HG03039 (cell line): ENCODE measurements at regions not wholly inside any gene's neighbourhood (a gene's known extent, or its start where the extent isn't known, plus 50 kb on each side); places are given as distances from the start of the nearest gene placed in this dataset.
"Not testable (repeated sequence)": the region's sequence is repeated elsewhere in the genome, so short reads cannot be mapped to it uniquely, and the experiment has no call there.

Experiments used
- ATAC-seq: cut with Tn5 transposase; IDR thresholded peaks from one replicate; pipeline ENCODE4 v1.9.1; 2021; ENCODE audit warnings: mild to moderate bottlenecking, moderate library complexity; ENCODE audit not compliant: unreplicated experiment

- no peak for ATAC-seq
Observed at GRCh38 chr12:40172879-40173278, 51.9 kb upstream of the LRRK2 start.

GRCh38 chr12:40171501-40171900, 53.3 kb upstream of the LRRK2 start:
- no peak for ATAC-seq

GRCh38 chr12:40171066-40171465, 53.7 kb upstream of the LRRK2 start:
- no peak for ATAC-seq

GRCh38 chr12:40170593-40170992, 54.2 kb upstream of the LRRK2 start:
- ATAC-seq: no peak

- peak; percentile 98 for ATAC-seq
Observed at GRCh38 chr12:40168868-40169267, 55.9 kb upstream of the LRRK2 start.

GRCh38 chr12:40168419-40168818, 56.4 kb upstream of the LRRK2 start:
- ATAC-seq: not testable (repeated sequence)

- ATAC-seq: peak; percentile 48
Observed at GRCh38 chr12:40168001-40168400, 56.8 kb upstream of the LRRK2 start.

- no peak for ATAC-seq
Observed at GRCh38 chr12:40165179-40165578, 59.3 kb upstream of the SLC2A13 start.

- no peak for ATAC-seq
Observed at GRCh38 chr12:40164034-40164433, 58.2 kb upstream of the SLC2A13 start.

- no peak for ATAC-seq
Observed at GRCh38 chr12:40162033-40162432, 56.2 kb upstream of the SLC2A13 start.

GRCh38 chr12:40158592-40159111, 52.8 kb upstream of the SLC2A13 start:
- ATAC-seq: peak; percentile 52

- no peak for ATAC-seq
Observed at GRCh38 chr12:40157336-40157735, 51.5 kb upstream of the SLC2A13 start.

- ATAC-seq: no peak
Observed at GRCh38 chr12:40156021-40156764, 50.3 kb upstream of the SLC2A13 start.
